Kidney glomerular epithelial cell (primary cell): ENCODE measurements at regions not wholly inside any gene's neighbourhood (a gene's known extent, or its start where the extent isn't known, plus 50 kb on each side); places are given as distances from the start of the nearest gene placed in this dataset.
"Not testable (repeated sequence)": the region's sequence is repeated elsewhere in the genome, so short reads cannot be mapped to it uniquely, and the experiment has no call there.

Experiments used
- DNase-seq: peaks from one replicate; lab custom pipeline; 2025; lab: John Stamatoyannopoulos, UW

GRCh38 chr12:34406996-34407300 lies 384.7 kb downstream of the ALG10 start:
- DNase-seq, result no peak

- no peak for DNase-seq
Observed at GRCh38 chr12:34407813-34408212, 385.5 kb downstream of the ALG10 start.

DNA sequence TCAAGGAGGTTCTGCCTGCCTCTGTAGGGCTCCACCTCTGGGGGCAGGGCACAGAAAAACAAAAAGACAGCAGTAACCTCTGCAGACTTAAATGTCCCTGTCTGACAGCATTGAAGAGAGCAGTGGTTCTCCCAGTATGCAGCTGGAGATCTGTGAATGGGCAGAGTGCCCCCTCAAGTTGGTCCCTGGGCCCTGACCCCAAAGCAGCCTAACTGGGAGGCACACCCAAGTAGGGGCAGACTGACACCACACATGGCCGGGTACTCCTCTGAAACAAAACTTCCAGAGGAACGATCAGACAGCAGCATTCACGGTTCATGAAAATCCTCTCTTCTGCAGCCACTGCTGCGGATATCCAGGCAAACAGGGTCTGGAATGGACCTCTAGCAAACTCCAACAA lies 409.2 kb downstream of the ALG10 start:
- DNase-seq, result not testable (repeated sequence)
